ENCODE measurements at regions not wholly inside any gene's neighbourhood (a gene's known extent, or its start where the extent isn't known, plus 50 kb on each side); places are given as distances from the start of the nearest gene placed in this dataset.
"Not testable (repeated sequence)": the region's sequence is repeated elsewhere in the genome, so short reads cannot be mapped to it uniquely, and the experiment has no call there.

GRCh38 chr1:193426061-193426460, 239.6 kb upstream of the B3GALT2 start:
- DNase-seq (ENCODE audit: low read depth, low spot score): no peak

DNA sequence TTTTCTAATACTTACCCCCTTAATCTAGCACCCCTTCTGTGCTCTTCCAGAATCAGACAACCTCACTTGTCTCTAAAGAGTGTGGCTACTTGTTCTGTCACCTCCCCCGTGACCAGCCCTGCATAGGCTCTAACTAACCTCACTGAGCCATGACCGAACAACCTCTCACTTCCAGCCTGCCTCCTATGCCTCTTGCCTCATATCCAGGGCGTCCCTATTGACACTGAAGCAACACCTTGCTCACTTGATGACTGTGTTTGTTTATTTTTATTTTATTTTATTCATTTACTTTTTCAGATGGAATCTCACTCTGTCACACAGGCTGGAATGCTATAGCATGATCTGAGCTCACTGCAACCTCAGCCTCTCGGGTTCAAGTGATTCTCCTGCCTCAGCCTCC, 235.1 kb upstream of the B3GALT2 start:
- DNase-seq (ENCODE audit: low read depth, low spot score): no peak

GRCh38 chr1:193419295-193419694, 232.9 kb upstream of the B3GALT2 start:
- DNase-seq (ENCODE audit: low read depth, low spot score): no peak

GRCh38 chr1:193418745-193419058, 232.3 kb upstream of the B3GALT2 start:
- DNase-seq (ENCODE audit: low read depth, low spot score): no peak

DNA sequence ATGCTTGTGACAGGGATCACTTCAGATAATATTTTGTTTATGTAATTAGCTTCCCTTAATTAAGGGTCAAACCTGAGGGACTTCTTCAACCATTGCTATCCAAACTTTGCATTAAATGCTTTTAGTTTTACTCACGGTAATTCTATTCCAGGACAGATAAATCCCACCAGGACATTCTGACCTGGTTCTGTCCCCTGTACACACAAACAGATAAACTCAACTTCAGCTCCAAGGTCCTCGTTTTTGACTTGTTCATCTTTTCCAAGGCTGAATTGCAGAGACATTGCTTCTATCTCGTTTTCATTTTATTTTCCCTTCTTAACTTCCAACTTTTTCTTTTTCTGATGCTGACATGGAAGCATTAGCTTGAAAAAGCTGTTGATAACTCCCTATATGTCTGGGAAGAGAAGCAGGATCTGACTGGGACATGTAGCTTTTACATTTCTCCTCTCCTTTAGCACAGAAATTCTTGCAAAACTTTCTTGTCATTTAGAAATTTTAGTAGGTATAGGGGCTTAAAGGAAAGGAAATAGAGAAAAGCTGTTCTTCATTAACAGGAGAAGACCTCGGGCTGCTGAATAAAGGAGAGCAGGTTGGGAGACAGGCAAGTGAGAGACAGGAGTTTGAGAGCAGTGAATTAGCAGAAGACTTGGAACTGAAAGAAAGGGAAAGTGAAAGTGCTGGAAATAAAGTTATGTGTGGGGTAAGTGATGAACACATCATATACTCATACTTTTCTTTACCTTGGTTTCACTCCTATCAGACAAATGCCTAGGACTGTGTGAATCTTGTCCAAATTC, 231.7 kb upstream of the B3GALT2 start:
- no peak for DNase-seq (ENCODE audit: low read depth, low spot score)

DNA sequence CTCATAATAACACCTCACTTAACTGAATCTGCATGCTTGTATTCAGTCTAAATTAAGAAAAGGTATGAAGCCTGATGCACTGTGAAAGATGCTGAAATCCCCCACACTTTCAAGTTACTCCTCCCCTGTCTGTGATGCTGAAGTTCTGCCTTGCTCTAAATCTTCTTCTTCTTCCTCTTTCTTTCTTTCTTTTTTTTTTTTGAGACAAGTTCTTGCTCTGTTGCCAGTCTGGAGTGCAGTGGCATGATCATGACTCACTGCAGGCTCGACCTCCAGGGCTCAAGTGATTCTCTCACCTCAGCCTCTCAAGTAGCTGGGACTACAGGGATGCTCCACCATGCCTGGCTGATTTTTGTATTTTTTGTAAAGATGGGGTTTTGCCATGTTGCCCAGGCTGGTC, 231.0 kb upstream of the B3GALT2 start:
- DNase-seq (ENCODE audit: low read depth, low spot score): no peak

- DNase-seq (ENCODE audit: low read depth, low spot score): no peak
These were observed 230.0 kb upstream of the B3GALT2 start for GRCh38 chr1:193416226-193417024.

GRCh38 chr1:193415256-193415655, 228.8 kb upstream of the B3GALT2 start:
- no peak for DNase-seq (ENCODE audit: low read depth, low spot score)

DNA sequence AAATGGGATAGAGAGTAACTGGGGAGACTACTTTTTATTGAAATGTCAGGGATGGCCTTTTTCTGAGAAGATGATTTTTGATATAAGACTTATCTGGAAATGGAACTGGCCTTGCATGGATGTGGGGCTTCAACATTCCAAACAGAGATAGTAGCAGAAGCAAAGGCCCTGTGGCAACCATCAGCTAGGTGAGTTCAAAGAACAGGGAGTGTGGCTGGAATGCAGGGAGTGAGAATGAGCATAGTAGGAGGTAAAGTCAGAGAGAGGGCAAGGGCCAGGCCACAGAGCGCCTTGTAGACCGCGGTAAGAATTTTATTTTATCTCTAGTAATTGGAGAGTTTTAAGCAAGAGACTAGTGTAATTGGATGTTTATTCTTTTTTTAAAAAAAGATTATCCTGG, 227.0 kb upstream of the B3GALT2 start:
- no peak for DNase-seq (ENCODE audit: low read depth, low spot score)

DNA sequence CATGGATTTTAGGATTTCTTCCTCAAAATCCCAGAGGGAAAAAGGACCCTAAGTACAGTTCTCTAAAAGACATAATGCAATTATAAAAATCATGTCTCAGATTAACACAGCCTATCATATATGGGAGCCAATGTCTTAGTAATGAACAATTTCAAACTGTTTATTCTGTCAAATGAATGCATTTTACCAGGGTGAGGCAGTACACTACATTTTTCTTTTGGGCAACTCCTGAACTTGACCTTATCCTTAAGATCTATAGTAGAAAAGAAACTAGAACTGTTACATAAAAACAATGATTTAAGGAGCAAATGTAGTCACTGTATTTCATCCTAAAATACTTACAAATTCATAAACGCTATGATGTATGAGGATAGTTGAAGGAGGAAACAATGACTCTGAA, 226.3 kb upstream of the B3GALT2 start:
- no peak for DNase-seq (ENCODE audit: low read depth, low spot score)

DNA sequence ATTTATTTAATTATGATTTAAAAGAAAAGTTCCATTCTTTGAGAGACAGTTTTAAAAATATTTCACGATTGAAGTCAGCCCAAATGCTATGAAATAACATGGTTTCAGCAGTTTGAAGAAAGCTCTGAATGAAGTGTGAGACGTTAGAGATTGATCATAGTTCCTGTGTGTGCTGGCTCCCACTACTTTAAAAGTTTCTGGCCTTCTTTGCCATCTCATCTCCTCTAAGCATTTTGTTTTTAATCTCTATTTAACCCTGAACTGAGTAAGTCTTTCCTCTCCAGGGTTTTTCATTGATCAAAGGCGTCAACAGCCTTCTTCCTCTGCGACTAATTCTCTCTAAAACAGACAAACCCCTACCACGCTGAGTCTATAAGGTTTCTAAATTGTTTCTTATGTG, 225.3 kb upstream of the B3GALT2 start:
- DNase-seq (ENCODE audit: low read depth, low spot score): no peak

- DNase-seq (ENCODE audit: low read depth, low spot score): no peak
These were observed 224.8 kb upstream of the B3GALT2 start for GRCh38 chr1:193411215-193411614.

DNA sequence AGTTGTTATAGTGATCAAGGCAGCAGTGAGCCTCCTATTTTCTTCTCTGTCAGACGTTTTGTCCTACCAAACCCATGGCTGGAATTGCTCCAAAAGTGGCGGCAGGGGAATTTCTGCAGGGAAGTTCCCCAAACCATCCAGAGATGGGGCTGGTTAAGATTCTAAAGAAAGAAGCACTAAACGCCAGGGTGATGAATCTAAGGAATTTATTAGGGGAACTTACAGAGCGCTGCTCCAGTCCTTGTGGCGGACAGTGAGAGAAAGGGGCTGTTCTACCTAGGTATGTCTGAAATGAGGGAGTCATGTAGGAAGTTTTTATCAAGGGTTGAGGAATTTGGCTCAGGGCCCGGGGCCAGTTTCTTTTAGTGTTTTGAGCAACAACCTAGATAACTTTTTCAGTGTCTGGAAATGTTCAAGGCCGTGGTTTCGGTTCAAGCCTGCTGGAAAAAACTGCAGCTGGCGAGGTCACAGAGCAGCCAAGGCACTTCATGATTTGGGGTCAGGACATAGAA, 222.4 kb upstream of the B3GALT2 start:
- DNase-seq (ENCODE audit: low read depth, low spot score): no peak

DNA sequence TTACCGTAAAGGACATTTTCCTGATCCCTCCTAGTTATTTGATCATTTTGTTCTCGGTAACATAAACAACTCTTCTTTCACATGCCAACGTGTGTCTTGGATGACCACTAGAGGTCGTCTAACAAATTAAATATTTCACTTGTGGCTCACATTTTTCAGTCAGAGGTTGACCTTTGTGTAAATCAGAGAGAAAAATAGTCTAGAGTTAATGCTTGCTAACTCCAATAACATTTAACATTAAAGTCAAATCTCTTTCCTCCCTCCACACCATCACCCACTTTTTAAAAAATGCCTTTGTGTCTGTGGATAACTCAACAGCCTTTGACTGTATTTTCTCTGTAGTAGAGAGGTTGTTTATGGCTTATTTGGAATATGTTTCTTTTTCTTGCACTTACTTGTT, 220.5 kb upstream of the B3GALT2 start:
- peak; percentile 33 for DNase-seq (ENCODE audit: low read depth, low spot score)

- no peak for DNase-seq (ENCODE audit: low read depth, low spot score)
These were observed 217.8 kb upstream of the B3GALT2 start for GRCh38 chr1:193404236-193404635.

- no peak for DNase-seq (ENCODE audit: low read depth, low spot score)
These were observed 216.6 kb upstream of the B3GALT2 start for GRCh38 chr1:193402977-193403376.

DNA sequence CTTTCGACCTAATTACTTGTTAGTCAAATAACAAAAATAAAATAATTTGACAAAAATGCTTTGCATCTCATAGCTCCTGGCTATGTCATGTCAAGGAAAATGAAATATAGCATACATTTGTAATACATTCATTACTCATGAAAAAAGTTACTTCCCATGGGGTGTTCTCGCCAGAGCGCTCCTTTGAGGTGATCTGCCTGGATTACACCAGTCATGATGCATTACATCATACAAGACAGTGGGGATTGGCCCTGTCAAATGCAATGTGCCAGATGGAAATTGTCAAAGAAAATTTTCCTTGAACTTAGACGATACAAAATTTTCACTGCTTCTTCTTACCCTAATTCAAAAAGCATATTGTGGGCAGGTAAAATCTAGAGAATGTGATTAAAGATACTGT, 215.6 kb upstream of the B3GALT2 start:
- no peak for DNase-seq (ENCODE audit: low read depth, low spot score)

DNA sequence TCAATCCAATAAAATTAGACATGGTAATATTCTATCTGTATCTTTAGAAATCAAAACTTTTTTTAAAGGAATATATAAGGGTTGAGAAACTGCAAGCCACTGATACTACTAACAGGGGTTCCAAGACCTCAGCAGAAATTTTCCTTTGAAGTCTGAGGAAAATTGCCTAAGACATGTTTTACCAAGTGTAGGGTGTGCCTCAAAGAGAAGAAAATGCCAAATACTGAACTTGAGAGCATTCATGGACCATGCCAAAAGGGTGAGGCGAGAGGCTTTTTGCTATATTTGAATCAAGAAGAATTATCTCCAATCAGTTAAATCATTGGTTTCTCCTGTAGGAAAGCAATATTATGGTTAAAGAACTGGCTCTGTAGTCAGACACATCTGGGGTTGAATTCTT, 207.9 kb upstream of the B3GALT2 start:
- no peak for DNase-seq (ENCODE audit: low read depth, low spot score)

- no peak for DNase-seq (ENCODE audit: low read depth, low spot score)
These were observed 206.3 kb upstream of the B3GALT2 start for GRCh38 chr1:193392686-193393085.

- DNase-seq (ENCODE audit: low read depth, low spot score): no peak
These were observed 202.3 kb upstream of the B3GALT2 start for GRCh38 chr1:193388683-193389082.

DNA sequence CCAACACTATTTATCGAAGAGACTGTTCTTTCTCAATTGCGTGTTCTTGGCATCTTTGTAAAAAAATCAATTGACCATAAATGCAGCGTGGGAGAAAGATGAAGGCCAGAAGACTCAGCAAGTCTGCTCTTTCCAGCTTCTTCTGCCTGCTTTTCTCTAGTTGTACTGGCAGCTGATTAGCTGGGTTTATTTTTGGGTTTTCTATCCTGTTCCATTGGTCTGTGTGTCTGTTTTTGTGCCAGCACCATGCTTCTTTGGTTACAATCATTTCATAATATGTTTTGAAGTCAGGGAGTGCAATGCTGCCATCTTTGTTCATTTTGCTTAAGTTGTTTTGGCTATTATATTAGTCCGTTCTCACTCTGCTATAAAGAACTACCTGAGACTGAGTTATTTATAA, 201.8 kb upstream of the B3GALT2 start:
- no peak for DNase-seq (ENCODE audit: low read depth, low spot score)

- no peak for DNase-seq (ENCODE audit: low read depth, low spot score)
These were observed 201.0 kb upstream of the B3GALT2 start for GRCh38 chr1:193387406-193387805.

DNA sequence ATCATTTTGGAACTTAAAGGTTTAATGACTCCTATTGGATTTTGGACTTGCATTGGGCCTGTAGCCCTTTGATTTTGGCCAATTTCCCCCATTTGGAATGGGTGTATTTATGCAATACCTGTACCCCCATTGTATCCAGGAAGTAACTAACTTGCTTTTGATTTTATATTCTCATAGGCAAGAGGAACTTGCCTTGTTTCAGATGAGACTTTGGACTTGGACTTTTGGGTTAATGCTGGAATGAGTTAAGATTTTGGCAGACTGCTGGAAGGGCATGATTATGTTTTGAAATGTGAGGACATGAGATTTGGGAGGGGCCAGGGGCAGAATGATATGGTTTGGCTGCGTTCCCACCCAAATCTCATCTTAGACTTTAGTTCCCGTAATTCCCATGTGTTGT, 192.0 kb upstream of the B3GALT2 start:
- DNase-seq (ENCODE audit: low read depth, low spot score): not testable (repeated sequence)
